HG03354 (cell line): ENCODE measurements at regions not wholly inside any gene's neighbourhood (a gene's known extent, or its start where the extent isn't known, plus 50 kb on each side); places are given as distances from the start of the nearest gene placed in this dataset.

Experiments used
- ATAC-seq: cut with Tn5 transposase; IDR thresholded peaks from one replicate; pipeline ENCODE4 v1.9.1; 2021; ENCODE audit warnings: mild to moderate bottlenecking; ENCODE audit not compliant: unreplicated experiment, poor library complexity, severe bottlenecking

DNA sequence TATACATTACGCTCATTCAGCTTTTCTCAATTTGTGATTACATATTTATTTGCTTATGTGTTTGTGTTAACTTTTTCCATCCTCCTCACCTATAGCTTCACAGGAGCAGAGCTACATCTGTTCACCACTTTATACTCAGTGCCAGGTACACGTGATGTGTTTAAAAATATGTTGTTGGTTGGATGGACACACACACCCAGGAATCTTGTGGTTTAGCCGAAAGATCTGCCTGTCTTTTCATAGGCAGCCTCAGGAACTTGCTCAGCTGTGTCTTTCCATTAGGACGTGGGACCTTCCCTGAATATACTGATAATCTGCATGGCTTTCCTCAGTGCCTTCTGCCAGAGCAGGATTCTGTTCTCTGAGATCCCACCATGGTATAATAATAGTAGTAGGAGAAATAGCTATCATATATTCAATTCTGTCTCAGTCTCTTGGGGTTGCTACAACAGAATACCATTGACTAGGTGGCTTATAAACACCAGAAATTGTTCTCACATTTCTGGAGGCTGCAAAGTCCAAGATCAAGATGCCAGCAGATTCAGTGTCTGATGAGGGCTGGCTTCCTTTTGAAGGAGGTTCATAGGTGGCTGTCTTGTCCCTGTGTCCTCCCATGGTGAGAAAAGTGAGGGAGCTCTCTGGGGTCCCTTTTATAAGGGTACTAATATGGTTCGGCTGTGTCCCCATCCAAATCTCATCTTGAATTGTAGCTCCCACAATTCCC is 50.0 kb upstream of the SOD3 start:
- ATAC-seq: no peak
